ENCODE measurements at regions not wholly inside any gene's neighbourhood (a gene's known extent, or its start where the extent isn't known, plus 50 kb on each side); places are given as distances from the start of the nearest gene placed in this dataset.

- TF ChIP-seq EZH2 (IDR thresholded peaks at IDR 0.05; ENCODE audit: borderline replicate concordance, low read length): no peak
- TF ChIP-seq, protein P1, sequence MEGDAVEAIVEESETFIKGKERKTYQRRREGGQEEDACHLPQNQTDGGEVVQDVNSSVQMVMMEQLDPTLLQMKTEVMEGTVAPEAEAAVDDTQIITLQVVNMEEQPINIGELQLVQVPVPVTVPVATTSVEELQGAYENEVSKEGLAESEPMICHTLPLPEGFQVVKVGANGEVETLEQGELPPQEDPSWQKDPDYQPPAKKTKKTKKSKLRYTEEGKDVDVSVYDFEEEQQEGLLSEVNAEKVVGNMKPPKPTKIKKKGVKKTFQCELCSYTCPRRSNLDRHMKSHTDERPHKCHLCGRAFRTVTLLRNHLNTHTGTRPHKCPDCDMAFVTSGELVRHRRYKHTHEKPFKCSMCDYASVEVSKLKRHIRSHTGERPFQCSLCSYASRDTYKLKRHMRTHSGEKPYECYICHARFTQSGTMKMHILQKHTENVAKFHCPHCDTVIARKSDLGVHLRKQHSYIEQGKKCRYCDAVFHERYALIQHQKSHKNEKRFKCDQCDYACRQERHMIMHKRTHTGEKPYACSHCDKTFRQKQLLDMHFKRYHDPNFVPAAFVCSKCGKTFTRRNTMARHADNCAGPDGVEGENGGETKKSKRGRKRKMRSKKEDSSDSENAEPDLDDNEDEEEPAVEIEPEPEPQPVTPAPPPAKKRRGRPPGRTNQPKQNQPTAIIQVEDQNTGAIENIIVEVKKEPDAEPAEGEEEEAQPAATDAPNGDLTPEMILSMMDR (conservative IDR thresholded peaks at IDR 0.05 in 1 of 2, IDR thresholded peaks at IDR 0.05 in 1 of 2; ENCODE audit: extremely low read depth in 1 of 2, insufficient read depth in 1 of 2, low read depth in 1 of 2, low read length in 2 of 2): no peak
Observed at GRCh38 chr9:1201901-1202300, 151.7 kb downstream of the DMRT2 start.

Measured in mammary epithelial cell (primary cell).